ENCODE measurements at regions not wholly inside any gene's neighbourhood (a gene's known extent, or its start where the extent isn't known, plus 50 kb on each side); places are given as distances from the start of the nearest gene placed in this dataset.
"Not testable (repeated sequence)": the region's sequence is repeated elsewhere in the genome, so short reads cannot be mapped to it uniquely, and the experiment has no call there.

- no peak for DNase-seq (ENCODE audit: low read depth)
Measured at GRCh38 chr14:53668897-53669296, 287.7 kb downstream of the BMP4 start.

GRCh38 chr14:53663709-53664108, 292.9 kb downstream of the BMP4 start:
- no peak for DNase-seq (ENCODE audit: low read depth)

- DNase-seq (ENCODE audit: low read depth), result no peak
Measured at GRCh38 chr14:53655080-53655785, 301.4 kb downstream of the BMP4 start.

GRCh38 chr14:53652068-53652467, 304.6 kb downstream of the BMP4 start:
- DNase-seq (ENCODE audit: low read depth), result no peak

- DNase-seq (ENCODE audit: low read depth), result no peak
Measured at GRCh38 chr14:53651096-53651740, 305.4 kb downstream of the BMP4 start.

GRCh38 chr14:53646925-53647324, 309.7 kb downstream of the BMP4 start:
- no peak for DNase-seq (ENCODE audit: low read depth)

- peak; percentile 71 for DNase-seq (ENCODE audit: low read depth)
Measured at GRCh38 chr14:53640695-53641094, 315.9 kb downstream of the BMP4 start.

- DNase-seq (ENCODE audit: low read depth), result no peak
Measured at GRCh38 chr14:53638966-53639365, 317.7 kb downstream of the BMP4 start.

- no peak for DNase-seq (ENCODE audit: low read depth)
Measured at GRCh38 chr14:53634793-53635192, 321.8 kb downstream of the BMP4 start.

GRCh38 chr14:53630336-53630735, 326.3 kb downstream of the BMP4 start:
- no peak for DNase-seq (ENCODE audit: low read depth)

GRCh38 chr14:53628732-53629430, 327.7 kb downstream of the BMP4 start:
- DNase-seq (ENCODE audit: low read depth), result no peak

GRCh38 chr14:53628261-53628660, 328.4 kb downstream of the BMP4 start:
- no peak for DNase-seq (ENCODE audit: low read depth)

- DNase-seq (ENCODE audit: low read depth), result no peak
Measured at GRCh38 chr14:53626761-53627160, 329.9 kb downstream of the BMP4 start.

GRCh38 chr14:53622447-53622846, 334.2 kb downstream of the BMP4 start:
- no peak for DNase-seq (ENCODE audit: low read depth)

- DNase-seq (ENCODE audit: low read depth), result no peak
Measured at GRCh38 chr14:53621921-53622320, 334.7 kb downstream of the BMP4 start.

- DNase-seq (ENCODE audit: low read depth), result no peak
Measured at GRCh38 chr14:53621433-53621832, 335.2 kb downstream of the BMP4 start.

- DNase-seq (ENCODE audit: low read depth), result no peak
Measured at GRCh38 chr14:53620890-53621289, 335.7 kb downstream of the BMP4 start.

- DNase-seq (ENCODE audit: low read depth), result no peak
Measured at GRCh38 chr14:53620317-53620716, 336.3 kb downstream of the BMP4 start.

- DNase-seq (ENCODE audit: low read depth), result peak; percentile 8
Measured at GRCh38 chr14:53619691-53620231, 336.9 kb downstream of the BMP4 start.

GRCh38 chr14:53616536-53616935, 340.1 kb downstream of the BMP4 start:
- DNase-seq (ENCODE audit: low read depth), result not testable (repeated sequence)

- no peak for DNase-seq (ENCODE audit: low read depth)
Measured at GRCh38 chr14:53615252-53615651, 341.4 kb downstream of the BMP4 start.

- no peak for DNase-seq (ENCODE audit: low read depth)
Measured at GRCh38 chr14:53613404-53614253, 343.0 kb downstream of the BMP4 start.
